Amniotic stem cell (primary cell): ENCODE measurements at regions not wholly inside any gene's neighbourhood (a gene's known extent, or its start where the extent isn't known, plus 50 kb on each side); places are given as distances from the start of the nearest gene placed in this dataset.
A peak's percentile ranks its signal among the peaks of the same experiment; 100 is the strongest.
"Not testable (repeated sequence)": the region's sequence is repeated elsewhere in the genome, so short reads cannot be mapped to it uniquely, and the experiment has no call there.

Experiments used
- DNase-seq: peaks from one replicate; lab custom pipeline; 2025; lab: John Stamatoyannopoulos, UW

DNA sequence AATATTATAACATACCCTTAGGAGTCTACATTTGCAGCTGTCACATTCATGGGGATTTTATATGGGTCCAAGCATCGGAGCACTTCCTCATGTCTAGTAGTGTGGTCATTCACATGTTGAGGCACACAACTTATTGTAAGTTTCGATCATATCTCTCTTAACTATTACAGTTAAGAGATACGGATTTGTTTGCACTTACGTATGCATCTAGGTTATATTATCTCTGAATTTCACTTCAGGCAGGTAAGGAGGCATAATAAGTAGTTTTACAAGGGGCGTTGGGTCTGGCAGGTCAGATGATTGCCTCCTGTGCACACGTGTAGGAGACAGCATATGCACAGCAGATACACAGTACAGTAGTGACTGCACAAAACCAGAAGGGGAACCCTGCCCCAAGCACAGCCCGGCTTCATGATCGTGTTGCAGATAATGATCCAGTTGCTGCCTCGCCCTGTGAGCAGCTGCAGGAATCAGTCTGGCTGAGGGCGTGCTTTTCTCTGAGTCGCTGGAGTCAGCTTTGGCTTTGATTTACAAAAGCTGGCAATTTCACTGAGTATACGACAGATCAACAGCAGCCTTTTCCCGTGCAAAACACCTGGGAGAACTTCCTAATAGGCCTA, 302.9 kb upstream of the GATB start:
- no peak for DNase-seq

DNA sequence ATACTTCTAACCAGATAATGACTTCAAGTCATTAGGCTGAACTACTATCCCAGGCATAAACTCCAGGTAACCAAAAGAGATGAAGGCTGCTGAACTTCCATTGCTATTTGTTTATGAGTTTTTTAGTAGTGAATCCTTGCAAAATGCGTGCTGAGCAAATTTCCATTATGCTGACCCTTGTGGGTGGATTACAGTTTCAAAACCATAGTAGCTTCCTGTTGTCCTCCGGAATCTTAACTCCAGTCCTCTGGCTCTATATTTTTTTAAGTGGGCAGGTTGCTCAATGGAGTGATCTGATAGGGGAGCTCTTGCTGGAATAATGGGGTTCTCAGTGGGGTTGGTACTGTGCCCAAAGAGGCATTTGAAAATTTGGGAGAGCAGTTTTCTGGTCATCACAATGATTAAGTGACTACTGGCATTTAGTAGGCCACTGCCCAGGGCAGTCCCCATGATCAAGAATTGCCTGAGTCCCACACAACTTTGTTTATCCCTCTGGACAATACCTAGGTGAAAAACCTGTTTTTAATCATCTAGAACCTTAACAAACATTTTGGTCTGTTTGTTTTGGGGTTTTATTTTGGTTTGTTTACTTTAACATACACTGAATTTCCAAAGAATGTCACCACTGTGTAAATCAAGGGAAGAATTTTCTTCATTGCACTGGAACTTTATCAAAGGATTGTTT, 302.3 kb upstream of the GATB start:
- DNase-seq: no peak

DNA sequence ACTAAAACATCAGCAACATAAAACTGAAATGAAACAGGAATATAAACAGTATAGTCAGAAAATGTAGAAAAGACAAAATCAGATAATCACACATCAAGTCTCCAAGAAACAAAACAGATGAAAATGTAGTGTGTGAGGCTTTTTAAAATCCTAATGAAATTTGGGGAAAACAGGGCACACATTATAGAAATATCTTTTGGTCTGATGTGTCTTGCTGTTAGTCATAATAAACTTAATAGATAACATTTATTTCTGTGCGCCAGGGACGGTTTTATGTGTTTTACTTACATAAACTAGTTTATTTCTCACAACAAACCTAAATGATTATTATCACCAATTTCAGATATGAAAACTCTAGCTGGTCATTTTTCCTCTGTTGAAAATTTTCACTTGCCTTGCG, 293.9 kb upstream of the GATB start:
- DNase-seq: no peak

DNA sequence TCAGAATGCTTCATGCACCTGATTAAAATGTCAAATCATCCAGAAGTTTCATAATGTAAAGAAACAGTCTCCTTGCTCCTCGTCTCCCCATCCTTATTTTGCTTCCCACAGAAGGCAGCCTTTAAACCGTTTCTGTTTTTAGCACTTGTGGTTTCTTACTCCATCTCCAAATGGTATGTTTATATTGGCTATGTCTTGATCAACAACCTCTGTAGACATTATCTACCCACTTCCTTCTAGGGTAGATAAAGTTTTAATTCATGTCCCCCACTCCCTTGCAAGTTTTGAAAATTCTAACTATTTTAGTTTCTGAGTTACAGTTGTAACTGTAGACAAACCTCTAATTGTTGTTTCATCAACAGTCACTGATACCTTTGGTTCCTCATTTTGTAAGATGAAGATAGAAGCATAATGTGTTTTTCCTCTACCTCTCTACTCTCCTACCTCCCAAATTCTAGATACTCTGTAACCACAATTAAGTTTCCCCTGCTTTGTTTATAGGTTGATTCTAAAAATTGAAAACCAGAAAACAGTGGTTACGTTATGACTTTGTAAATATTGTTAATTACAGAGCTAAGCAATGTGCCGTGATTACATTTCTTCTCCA, 291.7 kb upstream of the GATB start:
- no peak for DNase-seq

DNA sequence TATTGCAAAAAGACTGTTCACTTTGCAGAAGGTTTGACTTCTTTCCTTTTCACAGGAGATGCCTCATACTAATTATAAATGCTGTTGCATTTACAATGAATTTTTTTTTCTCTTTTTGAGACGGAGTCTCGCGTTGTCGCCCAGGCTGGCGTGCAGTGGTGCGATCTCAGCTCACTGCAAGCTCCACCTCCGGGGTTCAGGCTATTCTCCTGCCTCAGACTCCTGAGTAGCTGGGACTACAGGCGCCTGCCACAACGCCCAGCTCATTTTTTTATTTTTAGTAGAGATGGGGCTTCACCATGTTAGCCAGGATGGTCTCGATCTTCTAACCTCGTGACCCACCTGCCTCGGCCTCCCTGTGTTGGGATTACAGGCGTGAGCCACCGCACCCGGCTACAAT, 290.5 kb upstream of the GATB start:
- not testable (repeated sequence) for DNase-seq

DNA sequence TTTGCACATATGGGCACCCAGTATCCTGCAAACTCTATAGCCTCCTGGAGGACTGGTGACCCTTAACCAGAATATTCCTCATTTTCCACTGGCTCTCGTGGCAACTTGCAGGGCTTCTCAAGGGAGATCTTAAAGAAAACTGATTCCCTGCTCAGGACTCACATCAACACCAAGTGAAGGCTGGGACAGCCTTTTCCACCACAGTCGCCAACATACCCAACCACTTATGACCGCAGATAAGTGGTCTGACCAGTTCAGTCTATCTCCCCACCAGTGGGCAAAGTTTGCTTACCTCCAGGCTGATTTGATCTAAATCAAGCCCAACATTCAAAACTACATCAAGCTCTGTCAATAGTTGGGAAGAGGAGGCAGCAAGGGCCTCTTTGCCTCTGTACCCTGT, 289.3 kb upstream of the GATB start:
- DNase-seq: no peak

DNA sequence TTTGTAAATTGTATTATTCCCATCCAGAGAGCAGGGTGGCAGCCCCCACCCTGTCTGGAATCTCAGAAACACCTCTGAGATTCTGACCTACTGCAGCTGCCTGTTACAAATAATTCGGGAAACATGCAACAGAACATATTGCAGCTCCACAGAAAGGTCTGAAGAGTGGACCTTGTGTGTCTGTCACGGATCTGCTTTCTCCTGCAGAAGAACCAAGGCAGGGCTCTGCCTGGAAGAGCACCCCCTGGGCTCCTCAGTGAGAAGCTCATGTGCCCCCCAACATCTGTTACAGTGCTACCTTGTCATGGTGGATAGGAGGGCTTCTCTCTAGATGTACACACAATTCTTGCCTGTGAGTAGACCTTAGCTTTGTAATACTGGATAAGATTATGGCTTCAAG, 286.6 kb upstream of the GATB start:
- DNase-seq: no peak

DNA sequence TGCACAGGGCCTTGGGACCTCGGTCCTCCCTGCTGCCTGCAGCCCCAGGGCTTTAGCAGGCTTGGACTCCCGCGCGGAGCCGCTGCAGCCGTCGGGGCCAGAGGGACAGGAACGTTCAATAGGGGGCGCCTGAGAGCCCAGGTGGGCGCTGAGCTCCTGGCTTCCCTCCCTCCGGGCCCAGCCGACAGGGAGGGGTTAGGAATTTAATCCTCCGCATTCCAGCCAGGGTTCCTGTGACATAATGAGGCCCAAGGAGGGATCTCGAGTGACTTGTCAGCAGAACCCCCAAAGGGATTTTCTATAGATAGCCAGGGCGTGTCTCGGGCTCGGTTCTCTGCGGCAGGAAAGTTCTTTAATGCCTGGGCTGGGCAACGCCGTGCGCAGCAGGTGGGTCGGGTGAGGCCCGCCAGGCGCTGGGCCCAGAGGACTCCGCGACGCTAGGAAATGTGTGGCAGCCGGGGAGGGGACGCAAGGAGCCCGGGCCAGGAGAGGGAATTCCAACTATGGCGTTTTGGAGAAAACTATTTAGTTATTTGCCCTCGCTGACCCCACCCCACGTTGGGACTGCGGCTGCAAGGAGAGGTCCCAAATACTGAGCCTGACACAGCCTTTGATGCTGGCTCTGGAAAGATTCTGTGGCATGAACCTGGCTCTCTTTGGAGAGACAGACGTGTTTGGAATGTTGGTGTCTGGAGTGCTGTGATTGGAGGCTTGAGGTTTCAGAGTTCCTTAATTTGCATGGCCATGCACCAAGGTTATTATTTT, 285.2 kb upstream of the GATB start:
- no peak for DNase-seq

DNA sequence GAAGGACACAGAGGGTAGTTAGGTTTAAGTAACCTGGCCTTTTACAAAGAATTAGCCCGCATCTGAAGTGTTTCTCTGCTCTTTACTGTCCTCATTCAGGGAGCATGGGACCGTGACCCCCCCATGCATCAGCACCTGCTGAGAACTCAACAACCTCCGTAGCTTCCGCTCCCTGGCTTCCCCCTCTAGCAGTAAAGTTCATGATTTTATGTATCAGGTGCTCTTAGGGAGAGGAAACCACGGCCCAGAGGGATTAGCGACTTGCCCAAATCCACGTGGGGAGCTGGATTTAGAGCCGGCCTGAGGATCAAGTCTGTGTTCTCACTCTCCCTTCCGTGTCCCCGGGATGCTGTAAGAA, 284.6 kb upstream of the GATB start:
- no peak for DNase-seq

DNA sequence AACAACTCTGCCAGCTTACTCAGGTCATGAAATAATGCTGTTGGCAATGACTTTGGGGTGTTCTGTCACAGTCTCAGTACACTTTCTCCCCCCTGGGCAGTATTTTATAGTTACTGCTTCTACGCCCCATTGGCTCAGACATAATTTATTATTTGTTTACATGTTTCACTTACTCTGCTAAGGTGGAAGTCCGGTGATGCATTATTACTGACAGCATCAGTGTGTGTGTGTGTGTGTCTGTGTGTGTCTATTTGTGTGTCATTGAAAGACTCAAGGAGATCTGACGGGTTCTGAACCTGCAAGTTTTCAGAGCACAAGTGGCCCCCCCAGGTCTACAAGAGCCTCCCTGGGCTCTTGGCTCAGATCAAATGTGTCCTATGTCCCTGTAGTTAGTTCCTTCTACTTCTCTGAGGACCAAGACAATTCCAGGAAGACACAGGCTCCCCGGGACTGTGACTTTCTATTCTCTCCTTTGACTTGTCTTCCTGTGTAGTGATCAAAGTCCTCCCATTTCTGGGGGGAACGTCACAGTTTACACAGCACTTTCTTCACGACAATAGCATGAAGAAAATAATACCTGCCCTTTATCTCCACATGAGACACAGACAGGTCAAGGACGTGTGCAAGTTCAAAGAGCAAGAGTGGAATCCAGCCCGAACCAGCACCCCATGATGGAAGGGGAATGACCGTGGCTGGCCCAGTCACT, 283.7 kb upstream of the GATB start:
- DNase-seq: no peak

DNA sequence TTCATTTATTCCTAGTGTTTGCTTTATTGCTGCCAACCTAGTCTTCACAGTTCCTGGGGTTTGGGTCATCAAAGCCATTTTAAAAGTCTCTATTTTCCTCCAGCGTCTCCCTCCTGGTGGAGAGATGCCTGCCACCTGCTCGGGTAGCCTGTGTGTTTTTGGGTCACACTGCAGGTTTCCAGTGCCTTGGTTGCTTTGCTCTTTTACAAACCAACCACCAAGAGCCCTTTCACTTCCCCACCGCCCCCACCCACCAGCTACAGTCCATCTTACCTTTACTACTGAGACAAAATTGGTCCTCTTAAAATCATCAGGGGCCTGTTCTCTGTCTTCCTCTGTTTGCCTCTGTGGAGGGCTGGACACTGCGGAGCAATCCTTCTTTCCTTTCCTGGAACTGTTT, 280.5 kb upstream of the GATB start:
- no peak for DNase-seq

DNA sequence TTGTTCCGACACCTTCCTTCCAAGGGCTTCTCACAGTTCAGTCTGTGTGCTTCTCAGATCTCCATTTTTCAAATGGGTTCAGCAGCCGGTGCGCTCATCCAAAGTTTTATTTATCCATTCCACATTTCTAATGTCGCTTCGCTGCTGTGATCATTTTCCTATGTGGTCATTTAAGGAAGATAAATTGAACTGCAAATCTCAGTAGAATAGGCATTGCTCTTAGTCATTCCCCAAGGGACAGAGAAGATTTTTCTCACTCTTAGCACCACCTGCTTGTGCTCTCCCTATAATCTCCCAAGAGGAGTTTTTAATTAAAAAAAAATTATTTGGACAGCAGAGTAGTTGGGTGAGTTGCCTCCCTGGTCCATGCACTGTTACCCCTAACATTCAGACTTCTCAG, 278.9 kb upstream of the GATB start:
- no peak for DNase-seq

DNA sequence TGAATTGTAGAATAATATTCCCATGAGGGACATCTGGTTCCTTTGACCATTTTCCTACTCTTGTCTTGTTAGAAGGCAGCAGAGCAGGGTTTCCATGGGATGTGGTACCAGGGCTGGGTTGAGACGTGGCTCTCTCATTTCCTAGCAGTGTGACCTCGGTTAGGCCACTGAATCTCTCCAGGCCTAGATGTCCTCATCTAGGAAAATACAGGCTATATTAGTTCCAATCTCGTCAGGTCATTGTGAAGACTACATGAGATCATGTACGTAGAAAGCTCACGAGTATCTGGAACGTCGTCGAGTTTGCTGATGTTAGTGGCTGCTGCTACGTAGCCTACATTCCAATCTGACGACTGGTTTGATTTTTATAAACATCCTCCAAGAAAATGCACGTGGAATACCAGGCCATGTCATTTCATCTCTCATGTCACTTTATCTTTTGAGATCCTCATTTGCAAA, 278.2 kb upstream of the GATB start:
- DNase-seq: no peak

DNA sequence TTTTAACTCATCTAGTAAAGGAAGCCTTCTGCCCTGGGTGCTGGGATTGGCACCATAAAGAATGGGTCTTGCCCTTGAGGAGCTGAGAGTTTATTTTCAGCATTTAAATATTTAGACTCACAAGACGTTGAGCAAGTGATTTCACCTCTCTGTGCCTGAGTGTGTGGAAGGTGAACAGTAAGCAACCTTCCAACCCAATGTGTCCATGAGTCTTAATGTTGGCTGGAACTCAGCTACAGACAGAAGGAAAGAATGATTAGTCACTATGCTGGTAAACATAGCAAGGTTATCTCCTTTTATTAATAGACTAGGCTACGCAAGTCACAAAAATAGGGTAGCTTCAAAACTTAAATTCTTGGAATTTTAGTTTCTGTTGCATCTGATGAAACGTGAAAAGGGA, 277.4 kb upstream of the GATB start:
- no peak for DNase-seq

DNA sequence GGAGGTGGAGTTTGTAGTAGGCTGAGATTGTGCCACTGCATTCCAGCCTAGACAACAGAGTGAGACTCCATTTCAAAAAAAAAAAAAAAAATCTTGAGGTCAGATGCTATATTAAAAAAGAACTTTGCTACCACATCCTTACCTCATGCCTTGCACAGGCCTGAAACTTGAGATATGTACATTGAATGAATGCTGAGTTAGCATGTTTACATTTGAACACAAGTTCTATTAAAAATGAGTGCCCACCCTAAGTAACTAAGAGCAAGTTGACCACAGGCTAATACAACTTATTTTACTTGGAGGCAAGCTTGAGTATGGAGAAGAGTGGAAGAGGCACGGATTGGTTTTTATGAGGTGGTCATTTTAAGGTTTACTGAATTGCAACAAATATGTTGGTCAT, 276.6 kb upstream of the GATB start:
- DNase-seq: no peak

DNA sequence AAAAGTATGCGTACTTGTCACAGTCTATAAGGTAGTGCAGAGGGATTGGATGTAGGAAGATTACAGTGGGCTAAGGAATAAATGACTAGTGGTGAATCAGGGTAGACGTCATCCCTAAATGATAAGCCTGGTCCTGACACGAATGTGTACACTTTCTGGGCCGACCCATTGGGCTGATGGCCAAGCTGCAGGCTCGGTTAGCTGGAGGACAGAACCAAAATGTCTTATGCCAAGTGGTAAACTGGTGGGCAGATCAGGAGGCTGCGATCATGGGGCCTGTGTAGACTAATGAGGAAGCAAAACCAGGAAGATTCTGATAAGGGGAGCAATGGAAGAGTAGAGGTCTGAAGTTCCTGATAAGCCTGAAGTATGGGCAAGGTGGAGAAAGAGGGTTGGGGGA, 272.8 kb upstream of the GATB start:
- DNase-seq: no peak

DNA sequence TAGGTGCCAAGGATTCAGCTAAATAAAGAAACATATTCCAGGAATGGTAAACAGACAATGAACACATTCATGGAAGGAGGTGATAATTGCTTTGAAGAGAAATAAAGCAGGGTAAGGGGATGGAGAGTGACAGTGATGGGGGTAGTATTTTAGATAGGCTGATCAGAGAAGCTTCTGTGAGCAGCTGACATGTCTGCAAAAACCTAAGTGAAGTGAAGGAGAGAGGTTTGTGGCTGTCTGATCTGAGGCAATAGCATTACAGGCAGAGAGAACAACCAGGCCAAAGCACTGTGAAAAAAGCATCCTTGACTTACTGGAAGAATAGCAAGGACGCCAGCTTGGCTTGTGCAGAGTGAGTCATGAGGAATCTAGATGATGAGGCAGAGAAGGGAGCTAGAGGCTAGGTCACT, 271.9 kb upstream of the GATB start:
- DNase-seq: peak; percentile 28

DNA sequence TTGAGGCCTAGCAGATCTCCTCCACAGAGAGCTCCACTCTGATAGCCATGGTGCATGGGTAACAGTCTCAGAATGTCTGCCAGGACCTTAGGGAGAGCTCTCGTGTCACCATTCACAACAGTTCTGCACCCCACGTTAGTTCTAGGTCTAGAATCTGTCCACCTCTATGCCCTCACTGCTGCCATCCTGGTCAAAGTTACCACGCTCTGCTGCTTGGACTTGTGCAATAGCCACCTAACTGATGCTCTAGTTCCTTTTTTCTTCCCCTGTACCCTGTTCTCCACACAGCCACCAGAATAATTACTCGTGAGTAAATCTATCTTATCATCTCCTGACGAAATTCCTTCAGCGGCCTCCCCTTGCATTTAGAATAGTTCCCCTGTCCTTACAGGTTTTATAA, 268.8 kb upstream of the GATB start:
- DNase-seq: no peak

DNA sequence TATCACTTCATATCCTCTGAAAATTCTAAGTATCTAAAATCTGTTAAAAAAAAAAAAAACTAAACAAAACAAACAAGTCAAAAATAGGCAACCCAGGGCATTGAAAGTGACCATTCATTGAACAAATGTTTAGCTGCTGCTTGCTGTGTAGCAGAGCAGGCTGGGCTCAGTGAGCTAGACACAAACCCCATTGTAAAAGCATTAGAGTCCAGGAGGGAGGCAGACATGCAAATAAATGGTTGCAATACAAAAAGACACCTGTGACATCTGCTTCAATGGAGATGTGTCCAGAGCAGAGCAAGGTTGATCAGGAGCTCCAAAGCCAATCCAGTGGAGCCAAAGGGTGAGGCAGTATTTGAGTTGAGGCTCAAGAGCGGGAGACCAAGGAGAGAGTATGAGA, 267.3 kb upstream of the GATB start:
- no peak for DNase-seq

DNA sequence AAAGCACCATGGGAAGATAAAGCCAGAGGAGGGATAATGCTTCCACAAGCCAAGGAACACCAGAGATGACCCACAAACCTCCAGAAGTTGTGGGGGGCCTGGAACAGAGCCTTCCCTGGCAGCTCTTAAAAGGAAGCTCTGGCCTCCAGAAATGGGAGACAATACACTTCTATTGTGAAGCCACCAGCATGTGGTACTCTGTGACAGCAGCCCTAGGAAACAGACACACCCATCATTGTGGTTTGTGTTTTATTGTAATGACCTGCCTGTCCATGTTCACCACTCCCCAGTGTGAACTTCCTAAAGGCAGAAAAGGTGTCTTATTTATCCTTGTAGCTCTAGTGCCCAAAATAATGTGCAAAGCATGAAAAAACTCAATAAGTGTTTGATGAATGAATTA, 264.1 kb upstream of the GATB start:
- DNase-seq: no peak

DNA sequence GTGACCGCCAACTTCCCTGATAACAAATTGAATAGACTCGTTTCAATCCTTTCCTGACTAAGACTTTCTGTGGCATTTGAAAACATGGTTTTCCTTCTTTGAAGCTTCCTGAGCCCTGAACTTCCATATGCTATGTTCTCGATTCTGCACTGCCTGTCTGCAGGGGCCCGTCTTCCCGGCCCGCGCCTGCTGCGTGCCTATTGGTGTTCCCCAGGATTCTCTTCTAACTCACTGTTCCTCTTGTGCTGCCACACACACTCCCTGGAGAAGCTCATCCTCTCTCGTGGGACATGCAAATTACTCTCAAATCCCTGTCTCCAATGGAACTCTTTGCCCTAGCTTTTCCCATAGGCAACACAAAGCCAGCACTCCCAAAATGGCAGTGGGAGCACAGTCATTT, 262.9 kb upstream of the GATB start:
- DNase-seq: no peak

DNA sequence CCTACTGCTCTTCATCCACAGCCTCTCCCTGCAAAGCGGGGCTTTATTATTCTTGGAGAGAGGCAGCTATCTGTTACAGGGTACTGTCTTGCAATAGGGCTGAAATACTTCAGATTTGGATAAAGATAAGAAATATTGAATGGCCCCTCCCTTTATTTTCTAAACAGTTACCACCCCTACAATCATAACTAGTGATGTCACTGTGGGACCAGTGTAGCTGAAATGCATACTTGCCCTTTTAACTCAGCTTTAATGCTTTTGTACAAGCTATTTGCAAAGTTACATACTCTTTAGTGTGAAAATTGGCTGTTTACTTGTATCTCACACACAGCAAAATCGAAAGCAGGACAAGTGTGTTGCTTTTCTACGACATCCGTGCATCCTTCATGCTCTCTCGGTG, 261.7 kb upstream of the GATB start:
- no peak for DNase-seq
